ENCODE measurements at regions not wholly inside any gene's neighbourhood (a gene's known extent, or its start where the extent isn't known, plus 50 kb on each side); places are given as distances from the start of the nearest gene placed in this dataset.

DNA sequence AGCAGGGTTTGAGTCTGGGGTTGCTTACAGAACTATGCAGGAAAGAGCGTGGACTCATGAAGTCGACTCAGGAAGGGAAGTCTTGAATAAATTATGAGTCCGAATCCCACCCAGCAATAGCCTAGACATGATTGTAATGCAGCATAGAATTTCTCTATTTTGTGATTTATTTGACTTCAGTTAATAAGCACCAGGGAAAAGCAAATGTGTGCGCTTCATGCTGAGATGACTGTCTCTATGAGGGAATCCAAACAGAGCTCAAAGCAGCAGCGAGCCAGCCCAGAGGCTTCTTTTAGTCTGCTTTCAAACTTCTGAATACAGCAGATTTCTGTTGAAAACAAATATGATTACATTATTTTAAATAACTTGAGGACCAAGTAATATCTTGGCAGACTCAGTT, 188.0 kb downstream of the SEMA6A start:
- POLR2A ChIA-PET = no interaction called here
- H3K9me3 Mint-ChIP-seq = peaks cover 18% of the 10 kb centered on the region

DNA sequence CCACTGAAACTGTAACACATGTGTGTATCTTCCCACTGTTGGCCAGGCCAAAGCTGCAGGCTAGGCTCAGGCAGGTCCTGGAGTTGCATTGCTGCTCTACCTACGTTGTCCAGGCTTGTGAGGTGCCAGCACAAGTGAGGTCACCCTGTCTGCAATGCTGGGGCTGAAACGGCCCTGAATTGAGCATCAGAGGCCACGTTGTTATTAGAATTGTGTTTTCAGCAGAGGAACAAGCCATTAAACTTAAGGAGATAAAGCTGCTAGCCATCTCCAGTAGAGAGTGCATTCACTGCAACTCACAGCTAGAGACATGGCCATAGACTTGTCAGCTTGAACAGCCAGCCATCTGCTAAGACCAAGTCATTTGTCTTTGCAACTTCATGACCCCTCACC, 191.8 kb downstream of the SEMA6A start:
- TF ChIP-seq, protein P1, sequence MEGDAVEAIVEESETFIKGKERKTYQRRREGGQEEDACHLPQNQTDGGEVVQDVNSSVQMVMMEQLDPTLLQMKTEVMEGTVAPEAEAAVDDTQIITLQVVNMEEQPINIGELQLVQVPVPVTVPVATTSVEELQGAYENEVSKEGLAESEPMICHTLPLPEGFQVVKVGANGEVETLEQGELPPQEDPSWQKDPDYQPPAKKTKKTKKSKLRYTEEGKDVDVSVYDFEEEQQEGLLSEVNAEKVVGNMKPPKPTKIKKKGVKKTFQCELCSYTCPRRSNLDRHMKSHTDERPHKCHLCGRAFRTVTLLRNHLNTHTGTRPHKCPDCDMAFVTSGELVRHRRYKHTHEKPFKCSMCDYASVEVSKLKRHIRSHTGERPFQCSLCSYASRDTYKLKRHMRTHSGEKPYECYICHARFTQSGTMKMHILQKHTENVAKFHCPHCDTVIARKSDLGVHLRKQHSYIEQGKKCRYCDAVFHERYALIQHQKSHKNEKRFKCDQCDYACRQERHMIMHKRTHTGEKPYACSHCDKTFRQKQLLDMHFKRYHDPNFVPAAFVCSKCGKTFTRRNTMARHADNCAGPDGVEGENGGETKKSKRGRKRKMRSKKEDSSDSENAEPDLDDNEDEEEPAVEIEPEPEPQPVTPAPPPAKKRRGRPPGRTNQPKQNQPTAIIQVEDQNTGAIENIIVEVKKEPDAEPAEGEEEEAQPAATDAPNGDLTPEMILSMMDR (IDR thresholded peaks at IDR 0.05) = no peak
- H3K27me3 ChIP-seq (ENCODE audit: control insufficient read depth in 1 of 2, insufficient read depth in 2 of 2, low read length in 2 of 2) = no peaks in the 10 kb centered on the region
- DNase-seq = no peak
- no peaks in the 10 kb centered on the region for H3K4me1 ChIP-seq (ENCODE audit: insufficient read depth, low read length)
- no peaks in the 10 kb centered on the region for H3K36me3 ChIP-seq (ENCODE audit: insufficient read depth, low read length)
- H3K27ac ChIP-seq (ENCODE audit: low read depth in 1 of 2, low read length in 2 of 2) = no peak overlapping the region
- no peak for ATAC-seq (ENCODE audit: poor library complexity)
- POLR2A ChIA-PET = no interaction called here
- H3K4me3 ChIP-seq (ENCODE audit: low read length) = no peak overlapping the region
- peaks cover 6% of the 10 kb centered on the region for H3K9me3 Mint-ChIP-seq
- peaks cover 0 to 8% of the 10 kb centered on the region in 2 experiments for H3K9me3 ChIP-seq (ENCODE audit: control insufficient read depth in 1 of 2, insufficient read depth in 1 of 2, low read length in 2 of 2)
- H3K27ac Mint-ChIP-seq = no peak overlapping the region
- H3K27me3 Mint-ChIP-seq = no peaks in the 10 kb centered on the region
- no peaks in the 10 kb centered on the region for H3K4me1 Mint-ChIP-seq (ENCODE audit: low read depth)
- intact Hi-C loops (cut with DNase I, micrococcal nuclease) = no loop called here
- no peak overlapping the region for H3K4me3 Mint-ChIP-seq
- peaks cover 74% of the 10 kb centered on the region for H3K36me3 Mint-ChIP-seq (ENCODE audit: low read depth)
- CTCF ChIA-PET = no interaction called here

More for the DNA sequence above, 188.0 kb downstream of the SEMA6A start:
- no peak overlapping the region for H3K27ac ChIP-seq (ENCODE audit: low read depth in 1 of 2, low read length in 2 of 2)
- intact Hi-C loops (cut with DNase I, micrococcal nuclease) = no loop called here
- no peaks in the 10 kb centered on the region for H3K36me3 ChIP-seq (ENCODE audit: insufficient read depth, low read length)
- no peaks in the 10 kb centered on the region for H3K4me1 ChIP-seq (ENCODE audit: insufficient read depth, low read length)
- H3K36me3 Mint-ChIP-seq (ENCODE audit: low read depth) = peaks cover 87% of the 10 kb centered on the region
- H3K27me3 Mint-ChIP-seq = no peaks in the 10 kb centered on the region
- H3K9me3 ChIP-seq (ENCODE audit: control insufficient read depth in 1 of 2, insufficient read depth in 1 of 2, low read length in 2 of 2) = peaks cover 0 to 8% of the 10 kb centered on the region in 2 experiments
- TF ChIP-seq, protein P1 (IDR thresholded peaks at IDR 0.05) = no peak
- CTCF ChIA-PET = no interaction called here
- DNase-seq (no peak), ATAC-seq (ENCODE audit: poor library complexity) (no peak)
- no peaks in the 10 kb centered on the region for H3K4me1 Mint-ChIP-seq (ENCODE audit: low read depth)
- H3K27me3 ChIP-seq (ENCODE audit: control insufficient read depth in 1 of 2, insufficient read depth in 2 of 2, low read length in 2 of 2) = no peaks in the 10 kb centered on the region
- no peak overlapping the region for H3K27ac Mint-ChIP-seq
- H3K4me3 ChIP-seq (ENCODE audit: low read length) = no peak overlapping the region
- H3K4me3 Mint-ChIP-seq = no peak overlapping the region

DNA sequence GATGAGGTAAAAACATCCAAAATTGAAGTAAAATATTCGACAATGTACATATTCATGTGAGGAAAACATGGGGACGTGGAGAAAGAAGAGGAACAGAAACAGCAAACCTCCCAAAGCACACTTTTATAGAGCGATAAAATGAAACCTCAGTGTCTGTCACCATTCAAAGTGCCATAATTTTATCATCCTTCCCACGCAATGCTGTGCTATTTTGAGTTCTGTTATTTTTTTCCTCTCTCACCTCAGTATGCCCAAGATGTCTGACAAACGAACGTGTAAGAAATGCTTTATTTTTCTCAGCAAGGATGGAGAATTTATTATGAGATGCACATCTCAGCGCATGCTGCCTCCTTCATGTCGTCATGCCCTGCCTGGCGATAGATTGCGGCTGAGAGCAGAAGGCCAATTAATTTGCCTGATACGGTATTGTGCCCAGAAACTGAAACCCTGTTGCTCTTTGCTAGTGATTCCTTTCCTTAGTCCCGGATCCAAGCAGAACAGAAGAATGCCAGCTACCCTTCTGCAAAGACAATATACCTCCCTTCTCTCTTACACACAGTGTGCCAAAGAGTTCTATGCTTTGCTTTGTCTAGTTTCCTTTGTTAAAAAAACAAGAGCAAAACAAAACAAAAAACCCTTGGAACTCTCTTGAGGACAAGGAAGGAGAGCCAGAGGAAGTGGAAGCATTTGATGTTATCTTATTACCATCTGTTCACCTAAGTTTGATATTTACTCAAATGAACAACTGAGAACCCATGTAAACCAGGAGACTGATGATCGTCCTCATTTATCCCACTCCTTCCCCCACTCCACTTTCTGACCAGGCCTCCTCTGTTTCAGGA, 192.4 kb downstream of the SEMA6A start:
- DNase-seq (no peak), ATAC-seq (ENCODE audit: poor library complexity) (no peak)
- H3K4me3 Mint-ChIP-seq = no peak overlapping the region
- no peaks in the 10 kb centered on the region for H3K27me3 ChIP-seq (ENCODE audit: control insufficient read depth in 1 of 2, insufficient read depth in 2 of 2, low read length in 2 of 2)
- H3K9me3 Mint-ChIP-seq = peaks cover 6% of the 10 kb centered on the region
- peaks cover 0 to 6% of the 10 kb centered on the region in 2 experiments for H3K9me3 ChIP-seq (ENCODE audit: control insufficient read depth in 1 of 2, insufficient read depth in 1 of 2, low read length in 2 of 2)
- CTCF ChIA-PET = no interaction called here
- intact Hi-C loops (cut with DNase I, micrococcal nuclease) = no loop called here
- no peak overlapping the region for H3K4me3 ChIP-seq (ENCODE audit: low read length)
- POLR2A ChIA-PET = no interaction called here
- H3K36me3 Mint-ChIP-seq (ENCODE audit: low read depth) = peaks cover 68% of the 10 kb centered on the region
- no peak overlapping the region for H3K27ac Mint-ChIP-seq
- TF ChIP-seq, protein P1 (IDR thresholded peaks at IDR 0.05) = no peak
- H3K4me1 Mint-ChIP-seq (ENCODE audit: low read depth) = no peaks in the 10 kb centered on the region
- no peaks in the 10 kb centered on the region for H3K36me3 ChIP-seq (ENCODE audit: insufficient read depth, low read length)
- H3K27me3 Mint-ChIP-seq = no peaks in the 10 kb centered on the region
- H3K4me1 ChIP-seq (ENCODE audit: insufficient read depth, low read length) = no peaks in the 10 kb centered on the region
- H3K27ac ChIP-seq (ENCODE audit: low read depth in 1 of 2, low read length in 2 of 2) = no peak overlapping the region

Data from CD4-positive, alpha-beta T cell (primary cell).